Cardiac muscle cell (in vitro differentiated cells and primary cell): ENCODE measurements at regions not wholly inside any gene's neighbourhood (a gene's known extent, or its start where the extent isn't known, plus 50 kb on each side); places are given as distances from the start of the nearest gene placed in this dataset.

Experiments
- DNase-seq, 2 donors: peaks; one replicate each; pipeline versions ENCODE4 v3.0.0 to v3.0.0-alpha.2; 2010 to 2017; ENCODE audit warnings: low read depth in 1 of 2, low spot score in 1 of 2
- H3K27ac ChIP-seq: fragments of 200-600 bp; sonication (generic); 2 replicates; pipeline ENCODE4 v1.5.1; 2016
- H3K27me3 ChIP-seq: fragments of 200-600 bp; sonication (generic); 2 replicates; pipeline ENCODE4 v1.6.0; 2016; ENCODE audit warnings: control low read depth
- H3K36me3 ChIP-seq: fragments of 200-600 bp; sonication (generic); 2 replicates; pipeline ENCODE4 v1.5.1; 2016; ENCODE audit warnings: control low read depth
- H3K4me1 ChIP-seq: fragments of 200-600 bp; sonication (generic); 2 replicates; pipeline ENCODE4 v1.8.1; 2017; ENCODE audit warnings: low read depth, mild to moderate bottlenecking, mixed run types
- H3K4me3 ChIP-seq: fragments of 200-600 bp; sonication (generic); 2 replicates; pipeline ENCODE4 v1.5.1; 2016; ENCODE audit warnings: mild to moderate bottlenecking
- H3K9me3 ChIP-seq: fragments of 200-600 bp; sonication (generic); 2 replicates; pipeline ENCODE4 v1.5.1; 2017; ENCODE audit warnings: low read depth, mild to moderate bottlenecking, control low read depth
- CTCF ChIP-seq: IDR thresholded peaks from 2 replicates; pipeline ENCODE4 v1.5.1; 2012; ENCODE audit warnings: low read depth, mild to moderate bottlenecking, low read length

- TF ChIP-seq CTCF: no peak
- no peak for DNase-seq
- Histone ChIP-seq H3K4me1 (no peaks in the 10 kb centered on the region), H3K4me3 (no peak overlapping the region), H3K27me3 (no peaks in the 10 kb centered on the region), H3K27ac (no peak overlapping the region), H3K36me3 (no peaks in the 10 kb centered on the region), H3K9me3 (no peaks in the 10 kb centered on the region)
Observed at GRCh38 chr12:82025462-82025861, 266.3 kb upstream of the PPFIA2 start.

DNA sequence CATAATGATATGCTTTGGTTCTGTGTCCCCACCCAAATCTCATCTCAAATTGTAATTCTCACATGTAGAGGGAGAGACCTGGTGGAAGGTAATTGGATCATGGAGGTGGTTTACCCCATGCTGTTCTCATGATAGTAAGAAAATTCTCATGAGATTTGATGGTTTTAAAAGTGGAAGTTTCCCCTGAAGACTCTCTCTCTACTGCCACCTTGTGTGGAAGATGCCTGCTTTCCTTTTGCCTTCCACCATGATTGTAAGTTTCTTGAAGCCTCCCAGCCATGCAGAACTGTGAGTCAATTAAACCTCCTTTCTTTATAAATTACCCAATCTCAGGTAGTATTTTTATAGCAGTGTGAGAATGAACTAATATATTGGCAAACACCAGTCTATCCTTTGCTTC, 260.4 kb upstream of the PPFIA2 start:
- peak; percentile 37 for TF ChIP-seq CTCF
- no peak overlapping the region for H3K4me3 ChIP-seq
- peak in 1 of 2 donors; percentile 26 for DNase-seq

GRCh38 chr12:82015623-82016347, 256.6 kb upstream of the PPFIA2 start:
- Histone ChIP-seq H3K36me3 (no peaks in the 10 kb centered on the region), H3K9me3 (no peaks in the 10 kb centered on the region), H3K27ac (no peak overlapping the region), H3K4me3 (no peak overlapping the region), H3K4me1 (no peaks in the 10 kb centered on the region), H3K27me3 (no peaks in the 10 kb centered on the region)
- TF ChIP-seq CTCF: no peak
- DNase-seq: no peak

More for the DNA sequence above, 260.4 kb upstream of the PPFIA2 start:
- H3K9me3 ChIP-seq: no peaks in the 10 kb centered on the region
- no peaks in the 10 kb centered on the region for H3K27me3 ChIP-seq
- no peaks in the 10 kb centered on the region for H3K36me3 ChIP-seq
- no peaks in the 10 kb centered on the region for H3K4me1 ChIP-seq
- H3K27ac ChIP-seq: no peak overlapping the region

GRCh38 chr12:82012176-82012575, 253.0 kb upstream of the PPFIA2 start:
- no peak overlapping the region for H3K27ac ChIP-seq
- no peaks in the 10 kb centered on the region for H3K4me1 ChIP-seq
- no peaks in the 10 kb centered on the region for H3K27me3 ChIP-seq
- H3K36me3 ChIP-seq: no peaks in the 10 kb centered on the region
- no peak for DNase-seq
- H3K4me3 ChIP-seq: no peak overlapping the region
- H3K9me3 ChIP-seq: no peaks in the 10 kb centered on the region
- no peak for TF ChIP-seq CTCF

DNA sequence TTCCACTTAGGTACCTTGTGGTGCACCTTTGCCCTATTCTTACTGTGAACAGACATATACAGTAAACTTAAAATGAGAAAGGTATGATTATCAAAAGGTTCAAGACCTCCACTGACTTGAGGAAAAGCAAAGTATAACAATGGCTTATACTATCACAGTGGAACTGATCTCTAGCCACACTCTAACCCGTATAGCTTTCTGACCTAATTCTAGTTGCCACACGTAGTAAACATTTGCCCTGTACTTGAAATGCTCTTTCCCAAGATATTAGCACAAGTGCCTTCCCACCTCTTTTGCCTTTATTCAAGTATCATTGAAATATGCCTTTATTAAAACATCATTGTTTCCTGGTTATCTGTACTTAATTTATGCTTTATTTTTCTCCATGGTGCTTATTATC, 250.4 kb upstream of the PPFIA2 start:
- H3K27ac ChIP-seq: no peak overlapping the region
- H3K27me3 ChIP-seq: no peaks in the 10 kb centered on the region
- TF ChIP-seq CTCF: no peak
- no peaks in the 10 kb centered on the region for H3K9me3 ChIP-seq
- H3K4me1 ChIP-seq: no peaks in the 10 kb centered on the region
- no peaks in the 10 kb centered on the region for H3K36me3 ChIP-seq
- H3K4me3 ChIP-seq: no peak overlapping the region
- no peak for DNase-seq
